ENCODE measurements at regions not wholly inside any gene's neighbourhood (a gene's known extent, or its start where the extent isn't known, plus 50 kb on each side); places are given as distances from the start of the nearest gene placed in this dataset.
"Not testable (repeated sequence)": the region's sequence is repeated elsewhere in the genome, so short reads cannot be mapped to it uniquely, and the experiment has no call there.

- no peak for TF ChIP-seq EZH2 (IDR thresholded peaks at IDR 0.05; ENCODE audit: borderline replicate concordance, insufficient read depth, low read depth, low read length, poor library complexity, severe bottlenecking)
- no peak for TF ChIP-seq CTCF (IDR thresholded peaks at IDR 0.05)
- Mint-ChIP-seq H3K27me3 (peaks cover 7% of the 10 kb centered on the region), H3K4me3 (no peak overlapping the region), H3K9me3 (ENCODE audit: insufficient read depth) (peaks cover 3% of the 10 kb centered on the region), H3K27ac (no peak overlapping the region), H3K4me1 (no peaks in the 10 kb centered on the region)
- Histone ChIP-seq H3K9me3 (ENCODE audit: control extremely low read depth in 1 of 3, control insufficient read depth in 2 of 3, insufficient read depth in 1 of 3, low read length in 2 of 3) (peaks cover 0 to 3% (median 1%) of the 10 kb centered on the region in 3 donors), H3K27ac (ENCODE audit: low read length in 2 of 2) (no peak overlapping the region), H2AFZ (ENCODE audit: insufficient read depth, low read depth, low read length, poor library complexity, severe bottlenecking) (no peak overlapping the region), H3K79me2 (ENCODE audit: control insufficient read depth, insufficient read depth, low read length) (no peaks in the 10 kb centered on the region), H3K4me1 (ENCODE audit: control insufficient read depth in 2 of 2, insufficient read depth in 2 of 2, low read length in 2 of 2) (no peaks in the 10 kb centered on the region), H3K4me2 (replicated peaks; ENCODE audit: low read depth, low read length, poor library complexity, severe bottlenecking) (no peak overlapping the region), H3K36me3 (replicated peaks in 1 of 2; ENCODE audit: control extremely low read depth in 1 of 2, control insufficient read depth in 1 of 2, extremely low read depth in 1 of 2, insufficient read depth in 2 of 2, low read length in 1 of 2) (no peaks in the 10 kb centered on the region), H3K27me3 (replicated peaks in 1 of 4; ENCODE audit: control extremely low read depth in 1 of 4, control insufficient read depth in 3 of 4, insufficient read depth in 4 of 4, low read length in 3 of 4) (no peaks in the 10 kb centered on the region), H3K9ac (ENCODE audit: low read length) (no peak overlapping the region), H3K4me3 (ENCODE audit: control extremely low read depth in 1 of 5, extremely low read depth in 1 of 5, insufficient read depth in 1 of 5, low read depth in 2 of 5, low read length in 4 of 5) (no peak overlapping the region), H4K20me1 (ENCODE audit: control insufficient read depth, insufficient read depth, low read length, poor library complexity, severe bottlenecking) (no peaks in the 10 kb centered on the region)
- CTCF ChIA-PET = no interaction called here
- intact Hi-C loops (cut with micrococcal nuclease) = no loop called here
- 65% methylated on average over 2 of the region's 7 CpGs for WGBS (ENCODE audit: insufficient coverage)
- no peak for DNase-seq
- POLR2A ChIA-PET = no interaction called here
- ATAC-seq (ENCODE audit: low read depth) = no peak
Measured at GRCh38 chr22:48297296-48297695, 1530.4 kb downstream of the BRD1 start.

- DNase-seq; H3K27me3 ChIP-seq (replicated peaks in 1 of 4; ENCODE audit: control extremely low read depth in 1 of 4, control insufficient read depth in 3 of 4, insufficient read depth in 4 of 4, low read length in 3 of 4); H3K9me3 Mint-ChIP-seq (ENCODE audit: insufficient read depth); intact Hi-C loops (cut with micrococcal nuclease); H3K27me3 Mint-ChIP-seq; H3K27ac Mint-ChIP-seq; H4K20me1 ChIP-seq (ENCODE audit: control insufficient read depth, insufficient read depth, low read length, poor library complexity, severe bottlenecking); H3K4me1 Mint-ChIP-seq; H3K9ac ChIP-seq (ENCODE audit: low read length); POLR2A ChIA-PET; ATAC-seq (ENCODE audit: low read depth); H3K79me2 ChIP-seq (ENCODE audit: control insufficient read depth, insufficient read depth, low read length); H3K4me3 ChIP-seq (ENCODE audit: control extremely low read depth in 1 of 5, extremely low read depth in 1 of 5, insufficient read depth in 1 of 5, low read depth in 2 of 5, low read length in 4 of 5); H3K4me1 ChIP-seq (ENCODE audit: control insufficient read depth in 2 of 2, insufficient read depth in 2 of 2, low read length in 2 of 2); H3K27ac ChIP-seq (ENCODE audit: low read length in 2 of 2); H3K4me3 Mint-ChIP-seq; H3K9me3 ChIP-seq (ENCODE audit: control extremely low read depth in 1 of 3, control insufficient read depth in 2 of 3, insufficient read depth in 1 of 3, low read length in 2 of 3); H3K4me2 ChIP-seq (replicated peaks; ENCODE audit: low read depth, low read length, poor library complexity, severe bottlenecking); H3K36me3 ChIP-seq (replicated peaks in 1 of 2; ENCODE audit: control extremely low read depth in 1 of 2, control insufficient read depth in 1 of 2, extremely low read depth in 1 of 2, insufficient read depth in 2 of 2, low read length in 1 of 2); CTCF ChIA-PET; H2AFZ ChIP-seq (ENCODE audit: insufficient read depth, low read depth, low read length, poor library complexity, severe bottlenecking): not testable (repeated sequence)
- WGBS (ENCODE audit: insufficient coverage) = no CpG with 5 or more reads among the region's 2 CpGs
Measured at GRCh38 chr22:48289954-48290353, 1527.5 kb downstream of the TBC1D22A start.
